H9 (cell line): ENCODE measurements at regions not wholly inside any gene's neighbourhood (a gene's known extent, or its start where the extent isn't known, plus 50 kb on each side); places are given as distances from the start of the nearest gene placed in this dataset.

Source experiments
- DNase-seq: peaks from one replicate; pipeline ENCODE4 v3.0.0-alpha.2; 2017
- H2AFZ ChIP-seq: one replicate; pipeline ENCODE4 v1.6.1; 2013; ENCODE audit warnings: mild to moderate bottlenecking, low read length, control low read depth, moderate library complexity
- H2AK5ac ChIP-seq: 2 replicates; pipeline ENCODE4 v1.6.1; 2013; ENCODE audit warnings: low read length, control low read depth, mixed read lengths; ENCODE audit not compliant: insufficient read length
- H2BK120ac ChIP-seq: one replicate; pipeline ENCODE4 v1.6.1; 2013; ENCODE audit warnings: low read depth, mild to moderate bottlenecking, low read length, control low read depth, inconsistent platforms; ENCODE audit not compliant: poor library complexity, severe bottlenecking
- H2BK12ac ChIP-seq: 2 replicates; pipeline ENCODE4 v1.6.1; 2013; ENCODE audit warnings: low read length, control low read depth, mixed read lengths, low read depth; ENCODE audit not compliant: insufficient read length
- H2BK15ac ChIP-seq: 2 replicates; pipeline ENCODE4 v1.6.1; 2013; ENCODE audit warnings: low read depth, low read length, control low read depth
- H2BK20ac ChIP-seq: one replicate; pipeline ENCODE4 v1.6.1; 2013; ENCODE audit warnings: low read depth, mild to moderate bottlenecking, low read length, control low read depth, inconsistent platforms; ENCODE audit not compliant: poor library complexity, severe bottlenecking
- H2BK5ac ChIP-seq: 2 replicates; pipeline ENCODE4 v1.6.1; 2013; ENCODE audit warnings: low read length, control low read depth, mixed read lengths; ENCODE audit not compliant: insufficient read length
- H3K14ac ChIP-seq: 2 replicates; pipeline ENCODE4 v1.6.1; 2013; ENCODE audit warnings: low read length, control low read depth; ENCODE audit not compliant: insufficient read depth
- H3K18ac ChIP-seq: 2 replicates; pipeline ENCODE4 v1.6.1; 2013; ENCODE audit warnings: low read depth, mild to moderate bottlenecking, mixed read lengths, low read length, control low read depth; ENCODE audit not compliant: insufficient read length
- H3K23ac ChIP-seq: 2 replicates; pipeline ENCODE4 v1.6.1; 2013; ENCODE audit warnings: low read length, control low read depth, mixed read lengths, low read depth; ENCODE audit not compliant: insufficient read length
- H3K23me2 ChIP-seq: 2 replicates; pipeline ENCODE4 v1.6.1; 2013; ENCODE audit warnings: low read depth, mild to moderate bottlenecking, mixed read lengths, low read length, control low read depth; ENCODE audit not compliant: insufficient read length, poor library complexity, severe bottlenecking
- H3K27ac ChIP-seq: 2 replicates; pipeline ENCODE4 v1.5.1; 2013; ENCODE audit warnings: low read length, control low read depth, mixed read lengths, low read depth; ENCODE audit not compliant: insufficient read length
- H3K27me3 ChIP-seq: 2 replicates; pipeline ENCODE4 v1.6.1; 2013; ENCODE audit warnings: low read length, control low read depth, inconsistent platforms; ENCODE audit not compliant: insufficient read depth
- H3K4ac ChIP-seq: 2 replicates; pipeline ENCODE4 v1.6.1; 2013; ENCODE audit warnings: low read depth, mild to moderate bottlenecking, control low read depth, inconsistent platforms, low read length, moderate library complexity
- H3K4me1 ChIP-seq: 2 replicates; pipeline ENCODE4 v1.6.1; 2013; ENCODE audit warnings: low read length, control low read depth, inconsistent platforms; ENCODE audit not compliant: insufficient read depth
- H3K4me2 ChIP-seq: 2 replicates; pipeline ENCODE4 v1.6.1; 2013; ENCODE audit warnings: low read length, control low read depth, mixed read lengths; ENCODE audit not compliant: insufficient read length, insufficient read depth
- H3K56ac ChIP-seq: 2 replicates; pipeline ENCODE4 v1.6.1; 2013; ENCODE audit warnings: low read depth, mild to moderate bottlenecking, mixed read lengths, low read length, control low read depth; ENCODE audit not compliant: insufficient read length
- H3K79me1 ChIP-seq: 2 replicates; pipeline ENCODE4 v1.6.1; 2013; ENCODE audit warnings: low read depth, mild to moderate bottlenecking, moderate library complexity, low read length, control low read depth, inconsistent platforms; ENCODE audit not compliant: insufficient read depth, poor library complexity, severe bottlenecking
- H3K79me2 ChIP-seq: 2 replicates; pipeline ENCODE4 v1.6.1; 2013; ENCODE audit warnings: low read length, control low read depth, inconsistent platforms; ENCODE audit not compliant: insufficient read depth
- H3K9ac ChIP-seq: 2 replicates; pipeline ENCODE4 v1.6.1; 2013; ENCODE audit warnings: low read length, control low read depth, mixed read lengths; ENCODE audit not compliant: insufficient read length; ENCODE audit errors: extremely low read depth
- H3K9me3 ChIP-seq: one replicate; pipeline ENCODE4 v1.6.1; 2013; ENCODE audit warnings: low read depth, low read length, inconsistent platforms; ENCODE audit not compliant: control insufficient read depth
- H3T11ph ChIP-seq: one replicate; pipeline ENCODE4 v1.6.1; 2013; ENCODE audit warnings: mild to moderate bottlenecking, low read length, control low read depth, inconsistent platforms
- H4K20me1 ChIP-seq: one replicate; pipeline ENCODE4 v1.6.1; 2013; ENCODE audit not compliant: control insufficient read depth, insufficient read length, insufficient read depth
- H4K5ac ChIP-seq: 2 replicates; pipeline ENCODE4 v1.6.1; 2013; ENCODE audit warnings: low read depth, mild to moderate bottlenecking, mixed read lengths, low read length, control low read depth; ENCODE audit not compliant: insufficient read length
- H4K8ac ChIP-seq: replicated peaks from 2 replicates; pipeline ENCODE4 v1.6.1; 2013; ENCODE audit warnings: low read length, control low read depth, mixed read lengths, low read depth; ENCODE audit not compliant: insufficient read length
- H4K91ac ChIP-seq: 2 replicates; pipeline ENCODE4 v1.6.1; 2013; ENCODE audit warnings: low read depth, mild to moderate bottlenecking, moderate library complexity, mixed read lengths, low read length, control low read depth; ENCODE audit not compliant: insufficient read length
- H3K27ac Mint-ChIP-seq, 3 experiments: 2 replicates in 2 of 3; 3 replicates in 1 of 3; pipeline ENCODE4 v1.8.0; 2020 to 2021; ENCODE audit warnings: mixed read lengths in 3 of 3, mild to moderate bottlenecking in 1 of 3, moderate library complexity in 1 of 3
- H3K27me3 Mint-ChIP-seq: 2 replicates; pipeline ENCODE4 v1.8.0; 2021; ENCODE audit warnings: low read depth, mild to moderate bottlenecking, moderate library complexity, mixed read lengths
- H3K36me3 Mint-ChIP-seq, 3 experiments: 2 replicates in 2 of 3; 3 replicates in 1 of 3; pipeline ENCODE4 v1.8.0; 2020 to 2021; ENCODE audit warnings: low read depth in 3 of 3, mixed read lengths in 3 of 3; ENCODE audit not compliant: insufficient read depth in 1 of 3
- H3K4me1 Mint-ChIP-seq, 2 experiments: 2 replicates each; pipeline ENCODE4 v1.8.0; 2020; ENCODE audit warnings: mixed read lengths in 2 of 2
- H3K4me3 Mint-ChIP-seq, 2 experiments: 2 replicates in 1 of 2; 3 replicates in 1 of 2; pipeline ENCODE4 v1.8.0; 2020 to 2021; ENCODE audit warnings: mild to moderate bottlenecking in 2 of 2, mixed read lengths in 2 of 2, moderate library complexity in 1 of 2
- H3K9me3 Mint-ChIP-seq, 2 experiments: 2 replicates in 1 of 2; 3 replicates in 1 of 2; pipeline ENCODE4 v1.8.0; 2020; ENCODE audit warnings: mild to moderate bottlenecking in 2 of 2, mixed read lengths in 2 of 2, moderate library complexity in 1 of 2
- CTCF ChIP-seq: fragments of 200-600 bp; sonication (generic); conservative IDR thresholded peaks from 3 replicates; pipeline ENCODE4 v1.8.0; 2021; ENCODE audit warnings: antibody characterized with exemption, mild to moderate bottlenecking
- WGBS: extraction: QIAGEN DNeasy Blood & Tissue Kit; methylation state at CpG from one replicate; pipeline ENCODE4 v1.1.7; 2013; ENCODE audit warnings: missing lambda C conversion rate, low lambda C conversion rate, mixed read lengths; ENCODE audit not compliant: insufficient read length; ENCODE audit errors: extremely low coverage; 5-methylcytosine and 5-hydroxymethylcytosine counted together

GRCh38 chr5:121138952-121139351 lies 674.9 kb downstream of the PRR16 start:
- Mint-ChIP-seq H3K4me3 (no peak overlapping the region), H3K27me3 (no peaks in the 10 kb centered on the region), H3K36me3 (peaks cover 0 to 13% (median 12%) of the 10 kb centered on the region in 3 experiments; a peak in 5 of 7 replicates), H3K9me3 (peaks cover 6 to 11% of the 10 kb centered on the region in 2 experiments; a peak in 3 of 5 replicates), H3K4me1 (no peaks in the 10 kb centered on the region), H3K27ac (no peak overlapping the region)
- Histone ChIP-seq H3K4me2 (no peak overlapping the region), H4K8ac (no peak overlapping the region), H3K23me2 (no peaks in the 10 kb centered on the region), H3K79me2 (no peaks in the 10 kb centered on the region), H3K9me3 (no peaks in the 10 kb centered on the region), H2BK20ac (no peak overlapping the region), H2BK120ac (no peak overlapping the region), H4K20me1 (no peaks in the 10 kb centered on the region), H2AFZ (no peak overlapping the region), H2BK15ac (no peak overlapping the region), H3K79me1 (no peaks in the 10 kb centered on the region), H3K18ac (no peak overlapping the region), H3K23ac (no peak overlapping the region), H3K4ac (no peak overlapping the region), H3K27ac (no peak overlapping the region), H2BK12ac (no peak overlapping the region), H3K56ac (no peak overlapping the region), H3T11ph (no peak overlapping the region), H3K9ac (no peak overlapping the region), H2BK5ac (no peak overlapping the region), H2AK5ac (no peak overlapping the region), H3K4me1 (no peaks in the 10 kb centered on the region), H3K14ac (no peak overlapping the region), H4K5ac (no peak overlapping the region), H4K91ac (no peak overlapping the region), H3K27me3 (no peaks in the 10 kb centered on the region)
- no CpG with 5 or more reads among the region's 1 CpG for WGBS
- TF ChIP-seq CTCF = no peak
- no peak for DNase-seq
